ENCODE measurements at regions not wholly inside any gene's neighbourhood (a gene's known extent, or its start where the extent isn't known, plus 50 kb on each side); places are given as distances from the start of the nearest gene placed in this dataset.

- TF ChIP-seq CTCF (conservative IDR thresholded peaks at IDR 0.05), result no peak
- TF ChIP-seq ZFX (IDR thresholded peaks at IDR 0.05), result no peak
Measured at GRCh38 chr17:77622647-77623046, 335.9 kb upstream of the TNRC6C start.

All from C4-2B (cell line).